Gastrocnemius medialis (tissue), 4 donors: ENCODE measurements at regions not wholly inside any gene's neighbourhood (a gene's known extent, or its start where the extent isn't known, plus 50 kb on each side); places are given as distances from the start of the nearest gene placed in this dataset.
"Not testable (repeated sequence)": the region's sequence is repeated elsewhere in the genome, so short reads cannot be mapped to it uniquely, and the experiment has no call there.

Experiments used
- ATAC-seq, 2 donors: fragments of 150-250 bp; one replicate each; pipeline ENCODE4 v1.9.1; 2016
- DNase-seq, 2 donors: peaks; one replicate each; pipeline ENCODE4 v3.0.0-alpha.2; 2019
- H3K27ac ChIP-seq, 4 donors: fragments of 200-600 bp; sonication (generic); 1 replicate in 1 of 4; 2 replicates in 3 of 4; pipeline ENCODE4 v1.5.1; 2016 to 2018; ENCODE audit warnings: mild to moderate bottlenecking in 2 of 4, moderate library complexity in 1 of 4
- H3K27me3 ChIP-seq, 3 donors: fragments of 200-600 bp; sonication (generic) in 2 of 3; 1 replicate in 1 of 3; 2 replicates in 2 of 3; pipeline versions ENCODE4 v1.5.1 to v1.6.0; 2016 to 2019; ENCODE audit warnings: mild to moderate bottlenecking in 1 of 3, moderate library complexity in 1 of 3
- H3K36me3 ChIP-seq, 2 donors: fragments of 200-600 bp; sonication (generic) in 1 of 2; one replicate each; pipeline ENCODE4 v1.5.1; 2017 to 2018
- H3K4me1 ChIP-seq, 2 donors: fragments of 200-600 bp; sonication (generic) in 1 of 2; one replicate each; pipeline ENCODE4 v1.5.1; 2016 to 2017; ENCODE audit warnings: mild to moderate bottlenecking in 2 of 2
- H3K4me3 ChIP-seq, 4 donors: fragments of 200-600 bp; sonication (generic) in 3 of 4; 1 replicate in 1 of 4; 2 replicates in 3 of 4; pipeline ENCODE4 v1.5.1; 2016 to 2019; ENCODE audit warnings: mild to moderate bottlenecking in 2 of 4
- H3K9me3 ChIP-seq, 3 donors: fragments of 200-600 bp; sonication (generic) in 2 of 3; 1 replicate in 1 of 3; 2 replicates in 2 of 3; pipeline ENCODE4 v1.5.1; 2016 to 2019
- CTCF ChIP-seq, 5 experiments: fragments of 450-650 bp in 3 of 5; fragments of 200-600 bp in 2 of 5; sonication (generic) in 2 of 5; IDR thresholded peaks in 4 of 5; conservative IDR thresholded peaks in 1 of 5; 1 replicate in 4 of 5; 2 replicates in 1 of 5; pipeline ENCODE4 v1.5.1; 2016 to 2019; ENCODE audit warnings: antibody characterized with exemption in 5 of 5, mild to moderate bottlenecking in 3 of 5, moderate library complexity in 3 of 5
- POLR2A ChIP-seq, 2 donors: fragments of 450-650 bp; IDR thresholded peaks; one replicate each; pipeline ENCODE4 v1.6.1; 2017; ENCODE audit warnings: antibody characterized with exemption in 2 of 2, mild to moderate bottlenecking in 2 of 2, moderate library complexity in 2 of 2
- in situ Hi-C, 4 donors: fragments of 200-750 bp; cut with MboI; loops; one replicate each; pipeline versions ENCODE4 v1.15.0 to v1.8.0; 2017; ENCODE audit warnings: low sequenced_read_pairs in 4 of 4
- intact Hi-C: fragments of 100-400 bp; cut with DNase I; formaldehyde crosslinking; loops from one replicate; pipeline ENCODE4 v1.15.1; 2023; ENCODE audit warnings: low total_unique reads

DNA sequence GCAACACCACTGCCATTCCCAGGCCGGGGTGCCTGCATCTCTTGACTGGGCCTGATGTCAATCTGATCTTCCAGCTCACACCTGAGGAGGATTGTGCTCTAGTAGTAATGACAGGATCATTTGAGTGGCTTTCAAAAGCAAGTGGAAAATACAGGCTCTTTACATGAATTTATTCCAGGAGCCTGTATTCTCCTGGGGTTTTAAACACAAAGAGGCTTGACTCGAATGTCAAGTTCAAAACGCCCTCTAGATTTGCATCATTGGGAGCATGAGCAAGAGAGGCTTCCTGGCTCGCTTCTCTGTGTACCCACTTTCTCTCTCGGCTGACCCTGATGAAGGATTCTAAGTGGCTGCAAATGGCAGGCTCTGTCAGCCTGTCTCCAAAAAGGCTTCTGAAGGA lies 199.5 kb upstream of the PUDP start:
- ATAC-seq: no peak
- peaks cover 0 to 5% of the 10 kb centered on the region in 2 donors for H3K36me3 ChIP-seq
- H3K9me3 ChIP-seq: no peaks in the 10 kb centered on the region
- no peak for TF ChIP-seq CTCF (IDR thresholded peaks at IDR 0.05 in 4 of 5, conservative IDR thresholded peaks at IDR 0.05 in 1 of 5)
- TF ChIP-seq POLR2A (IDR thresholded peaks at IDR 0.05): no peak
- no peaks in the 10 kb centered on the region for H3K4me1 ChIP-seq
- DNase-seq: no peak
- in situ Hi-C loops: no loop called here
- no peak overlapping the region for H3K27ac ChIP-seq
- H3K27me3 ChIP-seq: no peaks in the 10 kb centered on the region
- intact Hi-C loops: no loop called here
- no peak overlapping the region for H3K4me3 ChIP-seq

DNA sequence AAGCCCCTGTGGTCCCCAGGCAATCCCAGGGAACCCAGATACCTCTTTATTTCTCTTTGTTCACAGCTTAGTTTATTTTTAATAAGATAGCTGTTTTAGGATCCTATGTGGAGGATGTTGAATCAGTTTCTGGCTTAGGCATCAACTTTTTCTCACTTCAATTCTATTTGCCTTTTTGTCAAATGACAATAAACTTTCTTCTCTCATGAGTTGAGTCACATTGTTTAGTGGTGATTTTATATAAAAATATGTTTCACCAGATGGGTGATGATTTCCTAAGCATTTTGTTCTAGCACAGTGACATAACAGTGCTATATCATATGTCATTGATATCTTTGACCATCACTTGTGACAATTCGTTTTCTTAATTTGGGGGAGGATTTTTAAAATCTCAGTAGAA lies 198.1 kb upstream of the PUDP start:
- H3K4me1 ChIP-seq: no peaks in the 10 kb centered on the region
- DNase-seq (no peak), ATAC-seq (no peak)
- intact Hi-C loops (no loop called here), in situ Hi-C loops (no loop called here)
- H3K36me3 ChIP-seq: peaks cover 0 to 5% of the 10 kb centered on the region in 2 donors
- TF ChIP-seq CTCF (IDR thresholded peaks at IDR 0.05 in 4 of 5, conservative IDR thresholded peaks at IDR 0.05 in 1 of 5) (no peak), POLR2A (IDR thresholded peaks at IDR 0.05) (no peak)
- no peak overlapping the region for H3K4me3 ChIP-seq
- no peak overlapping the region for H3K27ac ChIP-seq
- no peaks in the 10 kb centered on the region for H3K9me3 ChIP-seq
- H3K27me3 ChIP-seq: no peaks in the 10 kb centered on the region

DNA sequence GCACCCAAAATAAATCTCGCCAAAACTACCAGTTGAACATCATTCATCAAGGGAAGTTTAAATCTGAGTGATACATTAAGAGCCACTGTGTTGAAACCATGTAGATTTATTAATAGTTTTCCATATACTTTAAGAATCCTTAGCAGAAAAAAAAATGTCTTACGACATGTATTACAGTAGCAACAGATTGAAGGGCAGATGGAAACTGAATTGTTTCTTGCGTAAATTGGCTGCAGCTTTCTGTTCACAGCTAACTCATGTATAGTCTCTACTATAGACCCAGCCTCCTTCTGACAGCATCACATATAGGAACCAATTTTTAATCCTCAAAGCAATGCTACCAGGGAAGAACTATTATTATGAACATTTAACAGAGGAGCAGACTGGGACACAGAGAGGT lies 195.2 kb upstream of the PUDP start:
- Histone ChIP-seq H3K9me3 (no peaks in the 10 kb centered on the region), H3K4me1 (no peaks in the 10 kb centered on the region), H3K27me3 (no peaks in the 10 kb centered on the region), H3K4me3 (no peak overlapping the region), H3K36me3 (no peaks in the 10 kb centered on the region), H3K27ac (no peak overlapping the region)
- intact Hi-C loops: no loop called here
- TF ChIP-seq CTCF (IDR thresholded peaks at IDR 0.05 in 4 of 5, conservative IDR thresholded peaks at IDR 0.05 in 1 of 5) (no peak), POLR2A (IDR thresholded peaks at IDR 0.05) (no peak)
- in situ Hi-C loops: no loop called here
- ATAC-seq: no peak
- no peak for DNase-seq

DNA sequence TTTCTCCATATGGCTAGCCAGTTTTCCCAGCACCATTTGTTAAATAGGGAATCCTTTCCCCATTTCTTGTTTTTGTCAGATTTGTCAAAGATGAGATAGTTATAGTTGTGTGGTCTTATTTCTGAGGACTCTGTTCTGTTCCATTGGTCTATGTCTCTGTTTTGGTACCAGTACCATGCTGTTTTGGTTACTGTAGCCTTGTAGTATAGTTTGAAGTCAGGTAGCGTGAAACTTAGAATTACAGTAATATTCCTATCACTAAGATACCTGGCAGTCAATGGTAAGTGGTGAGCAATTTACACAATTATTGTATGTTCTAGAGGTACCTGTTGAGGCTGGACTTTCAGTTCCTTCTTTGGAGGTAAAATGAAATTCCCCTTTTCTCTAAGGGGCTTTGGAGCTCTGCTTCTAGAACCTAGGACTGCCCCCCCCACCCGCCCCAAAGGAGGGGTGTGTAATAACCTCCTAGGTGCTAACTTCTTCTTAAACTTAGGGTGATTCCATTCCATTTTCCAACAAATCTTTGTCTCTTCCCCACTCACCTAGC lies 187.9 kb upstream of the PUDP start:
- H3K4me3 ChIP-seq, DNase-seq, H3K9me3 ChIP-seq, H3K4me1 ChIP-seq, H3K36me3 ChIP-seq, H3K27ac ChIP-seq, H3K27me3 ChIP-seq, in situ Hi-C loops, intact Hi-C loops, ATAC-seq: not testable (repeated sequence)

DNA sequence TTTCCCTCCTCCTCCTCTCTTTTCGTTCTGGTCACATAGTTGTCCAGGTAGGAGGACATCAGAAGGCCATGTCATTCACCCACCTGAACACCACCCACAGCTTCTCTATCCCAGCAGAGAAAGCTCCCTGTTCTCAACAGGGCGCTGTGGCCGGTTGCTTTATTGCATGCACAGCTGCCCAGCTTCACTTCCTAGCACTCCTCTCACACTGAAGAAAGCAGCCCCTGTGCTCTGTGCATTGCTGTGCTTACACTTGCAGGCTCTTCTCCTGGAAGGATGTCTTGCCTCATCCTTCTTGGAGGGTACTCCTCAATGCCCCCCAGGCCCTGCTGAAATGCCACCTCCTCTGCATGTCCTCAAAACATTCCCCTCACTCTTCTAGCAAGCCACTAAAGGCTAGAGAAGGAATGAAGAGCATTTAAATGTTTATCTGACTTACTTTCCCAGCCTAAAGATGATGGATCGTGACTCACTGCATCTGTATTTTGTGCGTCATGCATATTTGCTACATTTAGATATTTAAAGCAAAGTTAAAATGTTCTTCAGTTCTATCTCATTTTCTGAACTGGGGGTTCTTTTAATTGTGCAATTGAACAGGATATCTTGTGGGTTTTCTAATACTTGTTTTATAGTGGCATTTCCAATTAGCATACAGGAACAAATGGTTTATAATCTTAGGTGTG lies 186.4 kb upstream of the PUDP start:
- Histone ChIP-seq H3K4me3 (no peak overlapping the region), H3K36me3 (peaks cover 0 to 2% of the 10 kb centered on the region in 2 donors), H3K27me3 (no peaks in the 10 kb centered on the region), H3K4me1 (no peaks in the 10 kb centered on the region), H3K9me3 (no peaks in the 10 kb centered on the region), H3K27ac (no peak overlapping the region)
- intact Hi-C loops: no loop called here
- no peak for DNase-seq
- TF ChIP-seq CTCF (IDR thresholded peaks at IDR 0.05 in 4 of 5, conservative IDR thresholded peaks at IDR 0.05 in 1 of 5) (no peak), POLR2A (IDR thresholded peaks at IDR 0.05) (no peak)
- ATAC-seq: no peak
- in situ Hi-C loops: no loop called here
